NT2/D1 (cell line): ENCODE measurements at regions not wholly inside any gene's neighbourhood (a gene's known extent, or its start where the extent isn't known, plus 50 kb on each side); places are given as distances from the start of the nearest gene placed in this dataset.

Experiments used
- SUZ12 ChIP-seq: IDR thresholded peaks from 2 replicates; pipeline ENCODE4 v1.6.1; 2011; ENCODE audit not compliant: insufficient read length, insufficient read depth; ENCODE audit errors: extremely low read depth
- YY1 ChIP-seq: IDR thresholded peaks from 2 replicates; pipeline ENCODE4 v1.6.1; 2011; ENCODE audit not compliant: insufficient read length, insufficient read depth

DNA sequence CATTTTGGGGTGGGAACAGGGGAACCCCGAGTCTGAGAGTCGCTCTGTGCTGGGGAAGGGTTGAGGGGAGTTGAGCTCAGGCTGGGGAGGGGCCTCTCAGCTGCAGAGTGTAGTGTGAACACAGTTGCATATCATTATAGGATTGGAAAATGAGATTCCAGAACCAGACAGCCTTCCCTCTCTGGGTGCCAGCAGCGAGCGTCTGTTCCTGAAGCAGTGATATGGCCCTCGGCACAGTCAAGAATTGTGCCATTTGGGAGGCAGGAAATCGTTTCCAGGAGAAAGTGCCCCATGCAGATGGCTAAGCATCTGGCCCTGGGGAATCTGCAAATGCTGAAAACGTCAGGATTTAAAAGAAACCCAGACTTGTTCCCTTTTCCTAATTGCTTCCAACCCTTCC, 70.4 kb upstream of the SFSWAP start:
- TF ChIP-seq YY1 (no peak), SUZ12 (no peak)
